ENCODE measurements at regions not wholly inside any gene's neighbourhood (a gene's known extent, or its start where the extent isn't known, plus 50 kb on each side); places are given as distances from the start of the nearest gene placed in this dataset.

GRCh38 chr14:59091976-59092375, 96.5 kb upstream of the DAAM1 start:
- in situ Hi-C loops (cut with MboI; ENCODE audit: low sequenced_read_pairs): no loop called here

- in situ Hi-C loops (cut with MboI; ENCODE audit: low sequenced_read_pairs): no loop called here
Observed at GRCh38 chr14:59093902-59094301, 94.6 kb upstream of the DAAM1 start.

- in situ Hi-C loops (cut with MboI; ENCODE audit: low sequenced_read_pairs): no loop called here
Observed at GRCh38 chr14:59096303-59096702, 92.2 kb upstream of the DAAM1 start.

GRCh38 chr14:59097681-59098080, 90.8 kb upstream of the DAAM1 start:
- in situ Hi-C loops (cut with MboI; ENCODE audit: low sequenced_read_pairs): no loop called here

GRCh38 chr14:59098377-59098776, 90.1 kb upstream of the DAAM1 start:
- in situ Hi-C loops (cut with MboI; ENCODE audit: low sequenced_read_pairs): no loop called here

GRCh38 chr14:59100205-59100604, 88.3 kb upstream of the DAAM1 start:
- in situ Hi-C loops (cut with MboI; ENCODE audit: low sequenced_read_pairs): no loop called here

- in situ Hi-C loops (cut with MboI; ENCODE audit: low sequenced_read_pairs): no loop called here
Observed at GRCh38 chr14:59101476-59101875, 87.0 kb upstream of the DAAM1 start.

GRCh38 chr14:59103396-59103795, 85.1 kb upstream of the DAAM1 start:
- in situ Hi-C loops (cut with MboI; ENCODE audit: low sequenced_read_pairs): no loop called here

- in situ Hi-C loops (cut with MboI; ENCODE audit: low sequenced_read_pairs): no loop called here
Observed at GRCh38 chr14:59107819-59108218, 80.6 kb upstream of the DAAM1 start.

GRCh38 chr14:59116984-59117415, 71.5 kb upstream of the DAAM1 start:
- in situ Hi-C loops (cut with MboI; ENCODE audit: low sequenced_read_pairs): no loop called here

GRCh38 chr14:59117754-59118528, 70.5 kb upstream of the DAAM1 start:
- in situ Hi-C loops (cut with MboI; ENCODE audit: low sequenced_read_pairs): no loop called here

- in situ Hi-C loops (cut with MboI; ENCODE audit: low sequenced_read_pairs): loop anchor here (10.0 kb wide), 1 partner anchor 454 kb away; the partner anchor contains the start of gene CCDC175
Observed at GRCh38 chr14:59120921-59121320, 67.5 kb upstream of the DAAM1 start.

GRCh38 chr14:59123531-59123930, 64.9 kb upstream of the DAAM1 start:
- in situ Hi-C loops (cut with MboI; ENCODE audit: low sequenced_read_pairs): loop anchor here (10.0 kb wide), 1 partner anchor 451 kb away; the partner anchor contains the start of gene CCDC175

GRCh38 chr14:59123975-59124374, 64.5 kb upstream of the DAAM1 start:
- in situ Hi-C loops (cut with MboI; ENCODE audit: low sequenced_read_pairs): loop anchor here (10.0 kb wide), 1 partner anchor 451 kb away; the partner anchor contains the start of gene CCDC175

- in situ Hi-C loops (cut with MboI; ENCODE audit: low sequenced_read_pairs): loop anchor here (5.0 to 10.0 kb wide), 2 partner anchors 317 to 450 kb away; partner anchors contain the start of gene CCDC175
Observed at GRCh38 chr14:59125156-59125555, 63.3 kb upstream of the DAAM1 start.

GRCh38 chr14:59126714-59127436, 61.6 kb upstream of the DAAM1 start:
- in situ Hi-C loops (cut with MboI; ENCODE audit: low sequenced_read_pairs): loop anchor here (5.0 to 10.0 kb wide), 2 partner anchors 315 to 448 kb away; partner anchors contain the start of gene CCDC175

- in situ Hi-C loops (cut with MboI; ENCODE audit: low sequenced_read_pairs): loop anchor here (5.0 to 10.0 kb wide), 2 partner anchors 315 to 447 kb away; partner anchors contain the start of gene CCDC175
Observed at GRCh38 chr14:59127437-59127732, 61.1 kb upstream of the DAAM1 start.

GRCh38 chr14:59130462-59130861, 58.0 kb upstream of the DAAM1 start:
- in situ Hi-C loops (cut with MboI; ENCODE audit: low sequenced_read_pairs): no loop called here

- in situ Hi-C loops (cut with MboI; ENCODE audit: low sequenced_read_pairs): no loop called here
Observed at GRCh38 chr14:59131938-59132795, 56.3 kb upstream of the DAAM1 start.

- in situ Hi-C loops (cut with MboI; ENCODE audit: low sequenced_read_pairs): no loop called here
Observed at GRCh38 chr14:59132796-59133494, 55.5 kb upstream of the DAAM1 start.
